ENCODE measurements at regions not wholly inside any gene's neighbourhood (a gene's known extent, or its start where the extent isn't known, plus 50 kb on each side); places are given as distances from the start of the nearest gene placed in this dataset.

DNA sequence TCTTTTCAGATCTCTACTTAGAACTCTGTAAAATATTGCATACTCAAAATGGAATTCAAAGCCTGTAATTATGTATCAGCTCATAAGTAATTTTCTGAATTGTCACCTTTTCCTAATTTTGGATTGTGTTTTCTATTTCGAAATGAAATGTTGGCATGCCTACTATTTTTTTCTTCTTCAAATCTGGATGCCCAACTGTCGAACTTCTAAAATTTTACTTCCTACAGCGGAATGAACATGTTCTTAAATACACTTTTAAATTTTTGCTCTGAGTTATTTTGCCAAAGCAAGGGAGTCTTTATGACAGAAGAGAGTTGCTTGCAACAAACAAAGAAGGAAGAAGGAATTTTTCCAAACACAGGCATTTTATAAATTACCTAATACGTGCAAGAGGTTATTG, 336.0 kb downstream of the ADCYAP1 start:
- Histone ChIP-seq H3K9me3 (ENCODE audit: insufficient read depth, low read length, severe bottlenecking) (no peaks in the 10 kb centered on the region), H3K4me1 (ENCODE audit: insufficient read depth, low read length) (no peaks in the 10 kb centered on the region), H3K79me2 (ENCODE audit: insufficient read depth, low read length) (no peaks in the 10 kb centered on the region), H3K9ac (ENCODE audit: low read depth, low read length) (no peak overlapping the region), H4K20me1 (ENCODE audit: insufficient read depth, low read length) (no peaks in the 10 kb centered on the region), H3K27me3 (ENCODE audit: insufficient read depth, low read length, poor library complexity) (no peaks in the 10 kb centered on the region), H3K27ac (ENCODE audit: low read length) (no peak overlapping the region), H3K36me3 (ENCODE audit: insufficient read depth, low read length) (no peaks in the 10 kb centered on the region), H2AFZ (ENCODE audit: low read depth, low read length) (no peak overlapping the region), H3K4me2 (ENCODE audit: insufficient read depth, low read length) (no peak overlapping the region), H3K4me3 (ENCODE audit: low read depth in 1 of 2, low read length in 2 of 2) (no peak overlapping the region)
- ATAC-seq (ENCODE audit: insufficient read depth, low read depth) (no peak), DNase-seq (no peak)
- TF ChIP-seq, protein P1, sequence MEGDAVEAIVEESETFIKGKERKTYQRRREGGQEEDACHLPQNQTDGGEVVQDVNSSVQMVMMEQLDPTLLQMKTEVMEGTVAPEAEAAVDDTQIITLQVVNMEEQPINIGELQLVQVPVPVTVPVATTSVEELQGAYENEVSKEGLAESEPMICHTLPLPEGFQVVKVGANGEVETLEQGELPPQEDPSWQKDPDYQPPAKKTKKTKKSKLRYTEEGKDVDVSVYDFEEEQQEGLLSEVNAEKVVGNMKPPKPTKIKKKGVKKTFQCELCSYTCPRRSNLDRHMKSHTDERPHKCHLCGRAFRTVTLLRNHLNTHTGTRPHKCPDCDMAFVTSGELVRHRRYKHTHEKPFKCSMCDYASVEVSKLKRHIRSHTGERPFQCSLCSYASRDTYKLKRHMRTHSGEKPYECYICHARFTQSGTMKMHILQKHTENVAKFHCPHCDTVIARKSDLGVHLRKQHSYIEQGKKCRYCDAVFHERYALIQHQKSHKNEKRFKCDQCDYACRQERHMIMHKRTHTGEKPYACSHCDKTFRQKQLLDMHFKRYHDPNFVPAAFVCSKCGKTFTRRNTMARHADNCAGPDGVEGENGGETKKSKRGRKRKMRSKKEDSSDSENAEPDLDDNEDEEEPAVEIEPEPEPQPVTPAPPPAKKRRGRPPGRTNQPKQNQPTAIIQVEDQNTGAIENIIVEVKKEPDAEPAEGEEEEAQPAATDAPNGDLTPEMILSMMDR (IDR thresholded peaks at IDR 0.05; ENCODE audit: borderline replicate concordance, extremely low read depth, low read length, poor library complexity, severe bottlenecking) = no peak
- no peak for TF ChIP-seq EZH2 (IDR thresholded peaks at IDR 0.05; ENCODE audit: borderline replicate concordance, low read depth, low read length, severe bottlenecking)

DNA sequence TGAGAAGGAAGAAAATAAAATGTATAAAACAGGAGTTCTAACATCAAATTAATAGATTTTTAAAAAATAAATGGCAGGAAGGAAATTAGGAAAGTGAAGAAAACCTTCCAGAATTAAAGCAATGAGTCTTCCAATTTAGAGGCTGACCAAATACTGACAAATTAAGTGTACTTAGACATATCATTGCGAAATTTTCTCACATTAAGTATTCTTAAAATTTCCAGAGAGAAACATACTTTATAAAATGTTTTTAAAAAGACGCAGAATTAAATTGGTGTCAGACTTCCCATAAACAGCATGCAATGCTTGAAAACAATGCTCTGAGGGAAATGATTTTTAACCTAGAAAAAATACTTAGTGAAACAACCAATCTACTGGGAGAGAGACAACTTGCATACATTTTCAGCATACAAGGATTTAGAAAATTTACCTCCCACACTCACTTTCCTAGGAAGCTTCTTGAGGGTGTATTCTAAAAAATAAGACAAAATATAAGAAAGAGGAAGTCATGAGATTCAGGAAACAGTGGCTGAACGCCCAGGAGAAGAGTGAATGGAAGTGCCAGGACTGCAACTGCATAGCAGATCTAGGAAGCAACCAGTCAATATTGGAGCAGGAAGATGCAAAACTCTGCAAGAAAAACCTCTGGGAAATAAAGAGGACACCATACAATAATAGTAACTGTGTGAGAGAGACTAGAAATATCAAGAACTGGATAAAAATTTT, 339.9 kb downstream of the ADCYAP1 start:
- Histone ChIP-seq H3K9me3 (ENCODE audit: insufficient read depth, low read length, severe bottlenecking) (no peaks in the 10 kb centered on the region), H3K36me3 (ENCODE audit: insufficient read depth, low read length) (no peaks in the 10 kb centered on the region), H4K20me1 (ENCODE audit: insufficient read depth, low read length) (no peaks in the 10 kb centered on the region), H3K27me3 (ENCODE audit: insufficient read depth, low read length, poor library complexity) (no peaks in the 10 kb centered on the region), H3K27ac (ENCODE audit: low read length) (no peak overlapping the region), H2AFZ (ENCODE audit: low read depth, low read length) (no peak overlapping the region), H3K4me3 (ENCODE audit: low read depth in 1 of 2, low read length in 2 of 2) (no peak overlapping the region), H3K4me1 (ENCODE audit: insufficient read depth, low read length) (no peaks in the 10 kb centered on the region), H3K9ac (ENCODE audit: low read depth, low read length) (no peak overlapping the region), H3K79me2 (ENCODE audit: insufficient read depth, low read length) (no peaks in the 10 kb centered on the region), H3K4me2 (ENCODE audit: insufficient read depth, low read length) (no peak overlapping the region)
- TF ChIP-seq, protein P1 (IDR thresholded peaks at IDR 0.05; ENCODE audit: borderline replicate concordance, extremely low read depth, low read length, poor library complexity, severe bottlenecking) = no peak
- no peak for TF ChIP-seq EZH2 (IDR thresholded peaks at IDR 0.05; ENCODE audit: borderline replicate concordance, low read depth, low read length, severe bottlenecking)
- ATAC-seq (ENCODE audit: insufficient read depth, low read depth) (no peak), DNase-seq (no peak)

DNA sequence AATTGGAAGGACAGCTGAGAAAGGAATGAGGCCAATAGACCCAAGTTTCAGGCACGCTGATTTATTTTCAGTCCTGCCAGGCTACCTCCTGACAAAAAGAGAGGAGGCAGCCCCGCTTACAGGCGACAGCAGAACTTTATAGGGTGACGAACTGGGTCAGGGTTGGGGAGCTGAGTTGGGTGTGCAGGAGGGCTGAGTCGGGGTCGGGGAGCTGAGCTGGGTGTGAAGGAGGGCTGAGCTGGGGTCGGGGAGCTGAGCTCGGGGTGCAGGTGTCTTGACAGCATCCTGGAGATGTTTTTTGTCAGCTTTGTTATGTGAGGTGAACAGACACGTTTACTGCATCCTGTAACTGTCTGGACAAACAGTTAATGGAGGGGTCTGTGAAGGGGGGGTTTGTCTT, 342.2 kb downstream of the ADCYAP1 start:
- Histone ChIP-seq H3K4me3 (ENCODE audit: low read depth in 1 of 2, low read length in 2 of 2) (no peak overlapping the region), H3K9ac (ENCODE audit: low read depth, low read length) (no peak overlapping the region), H3K27me3 (ENCODE audit: insufficient read depth, low read length, poor library complexity) (no peaks in the 10 kb centered on the region), H3K27ac (ENCODE audit: low read length) (no peak overlapping the region), H3K4me1 (ENCODE audit: insufficient read depth, low read length) (no peaks in the 10 kb centered on the region), H3K9me3 (ENCODE audit: insufficient read depth, low read length, severe bottlenecking) (no peaks in the 10 kb centered on the region), H4K20me1 (ENCODE audit: insufficient read depth, low read length) (no peaks in the 10 kb centered on the region), H2AFZ (ENCODE audit: low read depth, low read length) (no peak overlapping the region), H3K79me2 (ENCODE audit: insufficient read depth, low read length) (no peaks in the 10 kb centered on the region), H3K4me2 (ENCODE audit: insufficient read depth, low read length) (no peak overlapping the region), H3K36me3 (ENCODE audit: insufficient read depth, low read length) (no peaks in the 10 kb centered on the region)
- no peak for TF ChIP-seq EZH2 (IDR thresholded peaks at IDR 0.05; ENCODE audit: borderline replicate concordance, low read depth, low read length, severe bottlenecking)
- TF ChIP-seq, protein P1 (IDR thresholded peaks at IDR 0.05; ENCODE audit: borderline replicate concordance, extremely low read depth, low read length, poor library complexity, severe bottlenecking) = no peak
- no peak for ATAC-seq (ENCODE audit: insufficient read depth, low read depth)
- no peak for DNase-seq

Data from DND-41 (cell line).